ENCODE measurements at regions not wholly inside any gene's neighbourhood (a gene's known extent, or its start where the extent isn't known, plus 50 kb on each side); places are given as distances from the start of the nearest gene placed in this dataset.
A peak's percentile ranks its signal among the peaks of the same experiment; 100 is the strongest.

DNA sequence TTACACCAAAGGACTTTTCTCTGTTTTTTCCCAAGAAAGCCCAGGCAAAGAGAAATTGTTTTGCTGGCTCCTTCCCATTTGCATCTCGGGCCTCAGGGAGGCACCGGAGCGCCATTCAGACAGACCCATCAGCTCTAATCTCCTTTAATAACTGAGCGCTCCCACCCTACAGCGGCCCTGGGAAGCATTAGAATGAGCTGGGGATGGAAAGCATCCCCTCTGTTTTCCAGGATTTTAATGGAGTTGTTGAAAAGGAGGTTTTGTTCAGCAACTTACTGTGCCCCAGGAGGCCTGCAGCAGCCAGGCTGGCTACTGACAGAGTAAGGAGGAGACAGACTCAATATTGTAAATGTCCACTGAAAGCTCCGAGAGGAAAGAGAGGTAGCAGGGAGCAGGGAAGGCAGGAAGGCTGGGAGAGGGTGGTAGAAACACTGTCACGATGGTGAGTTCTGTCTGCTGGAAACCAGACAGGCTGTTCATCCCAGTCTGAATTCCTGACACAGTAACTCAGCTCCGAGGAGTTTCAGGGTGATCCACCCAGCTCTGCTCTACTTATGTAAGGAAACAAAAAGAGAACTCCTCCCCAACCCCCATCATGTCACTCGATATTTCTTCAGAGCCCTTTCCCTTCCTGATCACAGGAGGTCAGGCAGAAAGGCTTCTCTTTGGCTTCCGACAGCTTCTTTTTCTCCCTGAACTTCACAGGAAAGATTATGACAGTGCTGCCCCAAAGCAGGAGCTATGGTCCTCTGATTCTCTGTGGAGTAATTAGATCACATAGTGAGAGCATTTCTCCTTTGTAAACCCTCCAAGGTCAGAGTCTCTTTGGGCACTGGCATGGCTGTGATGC lies 62.5 kb upstream of the TMEM132D start:
- TF ChIP-seq, protein P1, sequence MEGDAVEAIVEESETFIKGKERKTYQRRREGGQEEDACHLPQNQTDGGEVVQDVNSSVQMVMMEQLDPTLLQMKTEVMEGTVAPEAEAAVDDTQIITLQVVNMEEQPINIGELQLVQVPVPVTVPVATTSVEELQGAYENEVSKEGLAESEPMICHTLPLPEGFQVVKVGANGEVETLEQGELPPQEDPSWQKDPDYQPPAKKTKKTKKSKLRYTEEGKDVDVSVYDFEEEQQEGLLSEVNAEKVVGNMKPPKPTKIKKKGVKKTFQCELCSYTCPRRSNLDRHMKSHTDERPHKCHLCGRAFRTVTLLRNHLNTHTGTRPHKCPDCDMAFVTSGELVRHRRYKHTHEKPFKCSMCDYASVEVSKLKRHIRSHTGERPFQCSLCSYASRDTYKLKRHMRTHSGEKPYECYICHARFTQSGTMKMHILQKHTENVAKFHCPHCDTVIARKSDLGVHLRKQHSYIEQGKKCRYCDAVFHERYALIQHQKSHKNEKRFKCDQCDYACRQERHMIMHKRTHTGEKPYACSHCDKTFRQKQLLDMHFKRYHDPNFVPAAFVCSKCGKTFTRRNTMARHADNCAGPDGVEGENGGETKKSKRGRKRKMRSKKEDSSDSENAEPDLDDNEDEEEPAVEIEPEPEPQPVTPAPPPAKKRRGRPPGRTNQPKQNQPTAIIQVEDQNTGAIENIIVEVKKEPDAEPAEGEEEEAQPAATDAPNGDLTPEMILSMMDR (IDR thresholded peaks at IDR 0.05; ENCODE audit: low read depth, low read length) = peak; percentile 45
- H3K36me3 ChIP-seq = no peaks in the 10 kb centered on the region
- no peak overlapping the region for H3K27ac ChIP-seq
- peak; percentile 27 for DNase-seq
- peaks cover 4% of the 10 kb centered on the region for H3K27me3 ChIP-seq (ENCODE audit: insufficient read depth, low read depth, severe bottlenecking)
- no peak overlapping the region for H3K4me3 ChIP-seq (ENCODE audit: low read depth, low read length)
- no peaks in the 10 kb centered on the region for H3K9me3 ChIP-seq (ENCODE audit: severe bottlenecking)

DNA sequence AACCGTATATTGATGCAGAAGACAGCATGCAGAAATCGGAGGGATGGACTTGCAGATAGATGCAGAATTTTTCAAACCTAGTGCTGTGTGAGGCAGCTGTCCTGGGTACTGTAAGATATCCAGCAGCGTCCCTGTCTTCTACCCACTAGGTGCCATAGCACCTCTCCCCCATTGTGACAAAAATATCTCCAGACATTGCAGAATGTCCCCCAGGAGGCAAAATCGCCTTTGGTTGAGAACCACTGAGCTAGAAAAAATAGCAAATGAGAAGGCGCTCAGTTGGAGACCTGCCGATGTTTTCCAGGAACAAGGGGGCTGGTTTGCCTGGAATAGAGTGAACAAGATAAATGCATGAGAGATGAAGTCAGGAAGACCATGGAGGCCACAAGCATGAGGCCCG lies 67.9 kb upstream of the TMEM132D start:
- no peak overlapping the region for H3K4me3 ChIP-seq (ENCODE audit: low read depth, low read length)
- TF ChIP-seq, protein P1 (IDR thresholded peaks at IDR 0.05; ENCODE audit: low read depth, low read length) = no peak
- no peak overlapping the region for H3K27ac ChIP-seq
- no peaks in the 10 kb centered on the region for H3K9me3 ChIP-seq (ENCODE audit: severe bottlenecking)
- H3K36me3 ChIP-seq = no peaks in the 10 kb centered on the region
- peaks cover 2% of the 10 kb centered on the region for H3K27me3 ChIP-seq (ENCODE audit: insufficient read depth, low read depth, severe bottlenecking)
- DNase-seq = no peak

DNA sequence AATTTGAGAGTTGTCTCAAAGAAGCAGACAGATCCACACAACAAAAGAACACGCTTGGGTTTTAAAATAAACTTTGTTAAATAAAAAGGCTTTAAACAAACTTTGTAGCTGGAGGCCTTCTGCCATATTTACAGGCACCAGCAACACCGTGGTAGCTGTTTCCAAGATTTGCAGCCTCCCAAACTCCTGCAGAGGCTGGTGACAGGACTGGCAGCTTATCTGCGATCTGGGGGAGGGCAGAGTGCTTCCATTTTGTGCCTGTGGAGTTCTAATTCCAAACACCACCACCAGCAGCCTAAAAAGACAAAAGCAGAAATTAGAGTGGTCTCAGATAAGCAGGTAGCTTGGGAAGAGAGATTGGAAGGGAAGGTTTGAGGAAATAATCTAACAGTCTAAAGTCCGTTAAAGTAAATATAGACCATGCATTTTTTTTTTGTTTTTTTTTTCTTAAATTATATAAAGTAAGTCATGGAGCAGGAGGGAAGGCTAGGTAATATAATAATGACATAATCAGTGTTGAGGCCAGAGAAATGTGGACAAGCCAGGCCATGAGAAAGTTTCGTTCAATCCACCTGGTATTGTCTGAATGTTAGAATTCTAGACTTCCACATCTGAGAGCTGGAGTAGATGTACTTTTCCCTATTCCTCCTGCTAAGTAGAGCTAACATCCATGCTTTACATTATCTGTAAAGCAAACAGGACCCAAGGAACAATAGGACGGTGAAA lies 69.6 kb upstream of the TMEM132D start:
- H3K9me3 ChIP-seq (ENCODE audit: severe bottlenecking) = no peaks in the 10 kb centered on the region
- TF ChIP-seq, protein P1 (IDR thresholded peaks at IDR 0.05; ENCODE audit: low read depth, low read length) = no peak

DNA sequence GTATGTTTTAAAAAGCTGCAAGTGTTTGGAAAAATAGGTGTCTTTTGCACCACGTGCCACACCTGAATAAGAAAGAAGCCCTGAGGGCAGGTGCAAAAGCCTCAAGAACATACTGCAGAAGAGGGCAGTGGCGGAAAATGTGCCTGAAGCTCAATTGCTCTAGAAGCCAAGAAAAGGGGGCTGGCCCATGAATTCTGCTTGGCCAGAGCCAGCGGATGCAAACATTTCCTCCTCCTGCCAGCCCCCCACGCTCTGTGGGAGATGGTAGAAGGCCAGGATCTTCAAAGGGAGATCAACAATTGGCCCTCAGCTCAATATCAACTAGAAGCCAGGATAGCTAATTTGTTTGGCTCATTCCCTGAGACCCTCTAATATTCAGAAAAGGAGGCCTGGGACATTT lies 80.3 kb upstream of the TMEM132D start:
- no peak for DNase-seq
- H3K27ac ChIP-seq = no peak overlapping the region
- TF ChIP-seq, protein P1 (IDR thresholded peaks at IDR 0.05; ENCODE audit: low read depth, low read length) = no peak
- H3K27me3 ChIP-seq (ENCODE audit: insufficient read depth, low read depth, severe bottlenecking) = peaks cover 18% of the 10 kb centered on the region
- H3K4me3 ChIP-seq (ENCODE audit: low read depth, low read length) = no peak overlapping the region
- no peaks in the 10 kb centered on the region for H3K9me3 ChIP-seq (ENCODE audit: severe bottlenecking)
- H3K36me3 ChIP-seq = no peaks in the 10 kb centered on the region

More for the DNA sequence above, 69.6 kb upstream of the TMEM132D start:
- Histone ChIP-seq H3K4me3 (ENCODE audit: low read depth, low read length) (no peak overlapping the region), H3K27ac (no peak overlapping the region), H3K27me3 (ENCODE audit: insufficient read depth, low read depth, severe bottlenecking) (peaks cover 2% of the 10 kb centered on the region), H3K36me3 (no peaks in the 10 kb centered on the region)
- DNase-seq = no peak

DNA sequence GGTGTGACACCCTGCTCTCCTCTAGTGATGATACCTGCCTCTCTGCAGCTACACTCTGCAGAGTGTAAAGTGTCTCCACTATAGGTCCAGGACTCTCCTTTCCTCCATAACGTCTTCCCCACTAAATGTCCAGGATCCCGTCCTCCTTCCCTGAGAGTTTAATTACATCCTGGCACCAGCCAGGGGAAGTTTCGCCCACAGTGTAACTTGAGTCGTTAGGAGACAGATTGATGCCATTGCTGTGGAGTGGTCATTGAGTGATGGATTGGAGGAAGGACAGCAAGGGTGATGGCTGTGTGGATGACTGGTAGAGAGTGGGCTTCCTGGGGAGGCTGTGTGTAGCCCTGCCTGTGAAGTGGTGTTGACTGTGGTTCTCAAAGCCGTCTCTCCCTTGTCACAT lies 84.0 kb upstream of the TMEM132D start:
- DNase-seq = no peak
- TF ChIP-seq, protein P1 (IDR thresholded peaks at IDR 0.05; ENCODE audit: low read depth, low read length) = no peak
- Histone ChIP-seq H3K9me3 (ENCODE audit: severe bottlenecking) (peaks cover 3% of the 10 kb centered on the region), H3K27ac (no peak overlapping the region), H3K36me3 (no peaks in the 10 kb centered on the region), H3K27me3 (ENCODE audit: insufficient read depth, low read depth, severe bottlenecking) (peaks cover 14% of the 10 kb centered on the region), H3K4me3 (ENCODE audit: low read depth, low read length) (no peak overlapping the region)

All from WERI-Rb-1 (cell line).